ENCODE measurements at regions not wholly inside any gene's neighbourhood (a gene's known extent, or its start where the extent isn't known, plus 50 kb on each side); places are given as distances from the start of the nearest gene placed in this dataset.

- TF ChIP-seq, protein P1, sequence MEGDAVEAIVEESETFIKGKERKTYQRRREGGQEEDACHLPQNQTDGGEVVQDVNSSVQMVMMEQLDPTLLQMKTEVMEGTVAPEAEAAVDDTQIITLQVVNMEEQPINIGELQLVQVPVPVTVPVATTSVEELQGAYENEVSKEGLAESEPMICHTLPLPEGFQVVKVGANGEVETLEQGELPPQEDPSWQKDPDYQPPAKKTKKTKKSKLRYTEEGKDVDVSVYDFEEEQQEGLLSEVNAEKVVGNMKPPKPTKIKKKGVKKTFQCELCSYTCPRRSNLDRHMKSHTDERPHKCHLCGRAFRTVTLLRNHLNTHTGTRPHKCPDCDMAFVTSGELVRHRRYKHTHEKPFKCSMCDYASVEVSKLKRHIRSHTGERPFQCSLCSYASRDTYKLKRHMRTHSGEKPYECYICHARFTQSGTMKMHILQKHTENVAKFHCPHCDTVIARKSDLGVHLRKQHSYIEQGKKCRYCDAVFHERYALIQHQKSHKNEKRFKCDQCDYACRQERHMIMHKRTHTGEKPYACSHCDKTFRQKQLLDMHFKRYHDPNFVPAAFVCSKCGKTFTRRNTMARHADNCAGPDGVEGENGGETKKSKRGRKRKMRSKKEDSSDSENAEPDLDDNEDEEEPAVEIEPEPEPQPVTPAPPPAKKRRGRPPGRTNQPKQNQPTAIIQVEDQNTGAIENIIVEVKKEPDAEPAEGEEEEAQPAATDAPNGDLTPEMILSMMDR (IDR thresholded peaks at IDR 0.05) = no peak
- no peak for TF ChIP-seq EP300 (IDR thresholded peaks at IDR 0.05)
Measured at GRCh38 chr4:138941037-138941436, 74.5 kb upstream of the NOCT start.
